ENCODE measurements at regions not wholly inside any gene's neighbourhood (a gene's known extent, or its start where the extent isn't known, plus 50 kb on each side); places are given as distances from the start of the nearest gene placed in this dataset.

DNA sequence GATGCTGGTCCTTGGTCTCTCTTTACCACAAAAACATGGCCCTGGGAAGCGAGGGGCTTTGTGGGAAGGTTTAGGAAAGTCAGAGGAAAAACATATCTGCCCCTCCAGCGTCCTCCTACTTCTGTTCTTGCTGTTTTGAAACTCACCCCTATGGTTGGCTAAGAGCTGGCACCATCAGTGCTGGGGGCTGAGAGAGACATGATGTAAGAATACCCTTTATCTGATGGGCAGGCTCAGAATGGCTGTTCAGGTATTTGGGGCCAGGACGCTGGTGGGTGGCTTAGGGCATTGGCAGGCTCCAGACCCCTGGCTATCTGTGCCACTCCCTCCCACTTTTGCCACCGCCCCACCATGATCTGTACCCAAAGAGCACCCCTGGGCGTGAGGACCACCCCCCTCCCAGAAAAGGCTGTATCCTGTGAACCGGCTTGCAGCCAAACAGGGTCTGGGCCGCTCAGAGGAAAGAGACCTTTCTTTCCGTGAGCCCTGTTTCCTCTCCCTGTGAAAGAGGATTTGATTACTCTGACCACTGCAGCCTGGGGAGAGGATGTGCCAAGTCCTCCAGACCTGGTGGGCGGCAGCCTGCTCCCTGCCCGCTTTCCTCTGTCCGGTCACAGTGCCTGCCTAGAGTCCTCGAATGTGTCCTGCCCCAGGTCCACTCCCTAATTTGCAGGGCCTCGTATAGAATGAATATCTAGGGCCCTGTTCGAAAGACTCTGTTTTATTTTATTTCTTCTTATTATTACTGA is 61.3 kb upstream of the SLC6A6 start:
- no peak overlapping the region for H3K27ac ChIP-seq
- H3K4me1 ChIP-seq (replicated peaks in 1 of 2), result peaks cover 6 to 21% of the 10 kb centered on the region in 2 donors
- no peak overlapping the region for H3K4me3 ChIP-seq
- WGBS, 10 experiments, result 30 to 100% (median 68%) methylated on average over 1 to 10 of the region's 14 CpGs; no CpG with 5 or more reads in 2 of the 10 experiments
- in situ Hi-C loops (cut with MboI; ENCODE audit: low pct_unique_long_range_greater_than_20kb in 2 of 9, low sequenced_read_pairs in 9 of 9, unreplicated experiment in 9 of 9), result no loop called here
- no peak for ATAC-seq (replicated peaks in 6 of 8)

DNA sequence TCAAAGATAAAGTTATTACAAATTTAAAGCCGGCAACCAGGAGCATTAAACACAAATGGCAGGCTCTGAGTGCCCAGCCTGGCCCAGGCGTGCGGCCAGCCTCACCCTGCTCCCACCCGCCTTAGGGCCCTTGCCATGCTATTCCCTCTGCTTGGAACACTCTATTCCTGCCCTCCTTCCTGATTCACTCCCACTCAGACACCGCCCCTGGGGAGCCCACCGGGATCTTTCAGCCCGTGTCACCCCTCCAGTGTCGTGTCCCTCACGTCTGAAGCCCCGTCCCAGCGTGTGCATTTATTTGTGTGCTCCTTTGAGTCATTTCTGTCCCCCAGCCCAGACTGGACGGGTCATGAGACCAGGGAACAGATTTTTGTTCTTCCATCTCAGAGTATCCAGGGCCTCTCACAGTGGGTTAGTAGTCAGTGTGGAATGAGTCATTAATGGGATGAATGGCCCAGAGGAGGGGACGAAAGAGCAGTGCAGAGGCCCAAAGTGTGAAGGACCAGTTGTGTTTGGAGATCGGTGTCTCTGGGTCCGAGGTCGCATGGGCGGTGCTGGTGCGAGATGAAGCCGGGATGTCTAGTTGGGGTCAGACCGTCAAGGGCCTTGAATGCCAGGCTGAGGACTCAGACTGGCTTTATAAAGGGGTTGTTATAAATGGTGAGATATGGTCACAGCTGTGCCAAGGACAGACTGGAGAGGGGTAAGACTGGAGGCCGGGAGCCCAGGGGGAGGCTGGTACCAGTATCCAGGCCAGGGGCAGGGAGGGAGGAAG is 58.9 kb upstream of the SLC6A6 start:
- ATAC-seq (replicated peaks in 6 of 8), result peak in 5 of 8 experiments; percentile 57 to 80 (median 63)
- WGBS, 10 experiments, result 20 to 100% (median 80%) methylated on average over 1 to 4 of the region's 21 CpGs; no CpG with 5 or more reads in 5 of the 10 experiments
- H3K4me1 ChIP-seq (replicated peaks in 1 of 2), result peaks cover 6 to 26% of the 10 kb centered on the region in 2 donors
- no peak overlapping the region for H3K27ac ChIP-seq
- in situ Hi-C loops (cut with MboI; ENCODE audit: low pct_unique_long_range_greater_than_20kb in 2 of 9, low sequenced_read_pairs in 9 of 9, unreplicated experiment in 9 of 9), result no loop called here
- H3K4me3 ChIP-seq, result no peak overlapping the region

DNA sequence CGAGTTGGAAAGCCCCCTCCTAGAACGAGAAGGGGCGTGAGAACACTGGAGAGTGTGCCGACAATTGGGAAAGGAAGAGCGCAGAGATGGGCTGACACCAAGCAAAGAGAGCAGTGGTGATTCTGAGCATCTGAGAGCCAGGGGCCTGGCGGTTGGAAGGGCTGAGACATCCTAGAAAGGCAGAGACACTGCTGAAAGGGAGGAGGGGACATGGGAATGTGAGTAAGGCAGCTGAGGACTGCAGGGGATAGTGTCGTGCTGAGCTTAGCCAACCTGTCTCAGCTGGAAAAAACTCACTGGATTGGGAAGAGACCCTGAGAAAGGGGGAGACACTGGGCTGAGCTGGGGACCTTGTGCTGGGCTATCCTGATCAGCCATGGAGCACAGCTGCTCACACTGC is 58.1 kb upstream of the SLC6A6 start:
- H3K4me3 ChIP-seq, result no peak overlapping the region
- no peak overlapping the region for H3K27ac ChIP-seq
- WGBS, 10 experiments, result 20 to 86% (median 60%) methylated on average over 1 to 6 of the region's 7 CpGs; no CpG with 5 or more reads in 3 of the 10 experiments
- in situ Hi-C loops (cut with MboI; ENCODE audit: low pct_unique_long_range_greater_than_20kb in 2 of 9, low sequenced_read_pairs in 9 of 9, unreplicated experiment in 9 of 9), result no loop called here
- peak in 5 of 8 experiments; percentile 56 to 83 (median 66) for ATAC-seq (replicated peaks in 6 of 8)
- peaks cover 6 to 26% of the 10 kb centered on the region in 2 donors for H3K4me1 ChIP-seq (replicated peaks in 1 of 2)

DNA sequence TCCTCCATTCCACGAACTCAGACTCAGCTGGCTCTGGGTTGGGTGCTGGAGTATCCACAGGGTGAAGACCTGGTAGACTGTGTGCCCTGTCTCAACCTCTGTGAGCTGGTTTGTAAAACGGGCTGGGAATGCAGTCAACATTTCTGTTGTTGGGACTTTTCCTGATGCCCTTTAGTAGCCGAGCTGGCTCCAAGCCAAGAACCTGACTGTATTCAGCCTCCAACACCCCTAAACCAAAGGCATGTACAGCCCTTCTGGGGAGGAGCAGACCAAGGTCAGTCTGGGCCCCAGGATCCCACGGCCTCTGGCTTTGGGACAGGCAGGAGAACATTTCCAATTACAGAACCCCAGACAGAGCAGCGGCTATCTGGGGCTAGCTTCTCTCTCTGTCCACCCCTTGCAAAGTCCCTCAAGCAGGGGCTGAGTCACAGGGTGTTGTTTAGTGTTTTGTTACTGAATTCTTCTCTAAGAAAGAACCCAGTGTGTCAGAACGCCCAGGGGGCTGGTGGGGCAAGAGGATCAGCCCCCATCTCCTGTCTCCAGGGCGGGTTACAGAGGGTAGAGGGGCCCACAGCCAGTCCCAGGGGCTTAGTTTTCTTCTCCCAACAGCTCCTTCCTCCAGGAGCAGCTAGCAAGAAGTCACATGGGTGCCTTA is 56.8 kb upstream of the SLC6A6 start:
- no peak overlapping the region for H3K27ac ChIP-seq
- no peak overlapping the region for H3K4me3 ChIP-seq
- ATAC-seq (replicated peaks in 6 of 8), result peak in 6 of 8 experiments; percentile 6 to 94 (median 20)
- peaks cover 6 to 26% of the 10 kb centered on the region in 2 donors for H3K4me1 ChIP-seq (replicated peaks in 1 of 2)
- in situ Hi-C loops (cut with MboI; ENCODE audit: low pct_unique_long_range_greater_than_20kb in 2 of 9, low sequenced_read_pairs in 9 of 9, unreplicated experiment in 9 of 9), result no loop called here
- 56 to 100% (median 67%) methylated on average over 1 to 2 of the region's 7 CpGs; no CpG with 5 or more reads in 5 of the 10 experiments for WGBS, 10 experiments

DNA sequence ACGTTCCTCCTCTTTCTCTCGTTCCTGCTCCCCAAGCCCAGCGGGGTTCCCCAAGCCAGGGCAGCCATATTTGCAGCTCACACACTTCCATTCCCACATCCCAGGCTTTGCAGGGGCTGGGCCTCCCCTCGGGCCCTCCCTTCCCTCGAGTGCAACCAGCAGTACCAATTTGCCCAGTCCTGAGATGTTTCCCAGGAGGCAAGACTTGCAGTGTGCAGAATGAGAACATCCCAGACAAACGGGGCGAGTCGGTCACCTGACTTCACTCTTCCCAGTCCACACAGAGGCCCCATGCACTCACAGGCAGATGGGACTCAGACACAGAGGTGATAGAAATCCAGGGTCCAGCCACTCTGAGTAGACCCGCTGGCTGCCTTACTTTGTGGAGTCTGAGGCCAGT is 56.2 kb upstream of the SLC6A6 start:
- in situ Hi-C loops (cut with MboI; ENCODE audit: low pct_unique_long_range_greater_than_20kb in 2 of 9, low sequenced_read_pairs in 9 of 9, unreplicated experiment in 9 of 9), result no loop called here
- no peak overlapping the region for H3K27ac ChIP-seq

DNA sequence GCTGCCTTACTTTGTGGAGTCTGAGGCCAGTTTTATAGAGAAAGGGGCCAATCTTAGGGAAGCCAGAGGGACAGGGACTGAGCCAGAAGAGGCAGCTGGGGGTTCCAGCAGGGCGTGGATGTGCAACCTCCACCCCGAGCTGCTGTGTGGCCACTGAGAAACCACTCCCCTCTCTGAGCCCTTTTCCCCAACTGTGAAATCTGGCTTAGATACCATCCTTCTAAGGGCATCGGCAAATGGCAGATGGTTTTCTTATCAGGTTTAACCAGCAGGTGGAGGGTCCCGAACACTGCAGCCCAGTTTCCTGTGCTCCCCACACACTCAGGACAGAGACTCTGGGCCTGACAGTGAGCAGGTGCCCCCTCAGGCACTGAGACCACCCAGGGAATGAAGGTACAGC is 55.8 kb upstream of the SLC6A6 start:
- H3K4me3 ChIP-seq, result no peak overlapping the region
- no peak overlapping the region for H3K27ac ChIP-seq
- peaks cover 13 to 30% of the 10 kb centered on the region in 2 donors for H3K4me1 ChIP-seq (replicated peaks in 1 of 2)
- in situ Hi-C loops (cut with MboI; ENCODE audit: low pct_unique_long_range_greater_than_20kb in 2 of 9, low sequenced_read_pairs in 9 of 9, unreplicated experiment in 9 of 9), result no loop called here
- 20 to 100% (median 87%) methylated on average over 1 to 2 of the region's 4 CpGs; no CpG with 5 or more reads in 6 of the 10 experiments for WGBS, 10 experiments
- no peak for ATAC-seq (replicated peaks in 6 of 8)

More for the DNA sequence above, 56.2 kb upstream of the SLC6A6 start:
- H3K4me3 ChIP-seq, result no peak overlapping the region
- 40 to 100% (median 80%) methylated on average over 1 to 5 of the region's 9 CpGs; no CpG with 5 or more reads in 4 of the 10 experiments for WGBS, 10 experiments
- ATAC-seq (replicated peaks in 6 of 8), result peak in 7 of 8 experiments; percentile 27 to 74 (median 56)
- H3K4me1 ChIP-seq (replicated peaks in 1 of 2), result peaks cover 8 to 26% of the 10 kb centered on the region in 2 donors

DNA sequence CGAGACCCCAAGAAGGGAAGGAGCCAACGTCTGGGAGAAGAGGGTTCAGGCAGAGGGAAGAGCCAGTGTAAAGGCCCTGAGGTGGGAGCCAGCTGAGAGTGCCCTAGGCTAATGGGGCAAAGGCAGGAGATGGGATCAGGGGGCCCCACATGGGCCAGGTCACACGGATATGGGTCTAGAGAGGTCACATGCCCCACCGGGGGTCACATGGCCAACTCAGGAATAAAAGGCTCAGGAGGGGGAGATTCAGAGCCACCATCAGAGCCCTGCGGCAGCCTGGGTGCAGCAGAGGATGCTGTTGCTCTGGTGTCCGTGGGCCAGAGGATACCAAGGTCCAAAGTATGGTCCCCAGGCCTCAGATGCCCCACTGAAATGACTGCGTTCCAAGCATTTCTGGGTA is 55.3 kb upstream of the SLC6A6 start:
- no peak for ATAC-seq (replicated peaks in 6 of 8)
- 72 to 100% (median 86%) methylated on average over 1 to 2 of the region's 7 CpGs; no CpG with 5 or more reads in 6 of the 10 experiments for WGBS, 10 experiments
- no peak overlapping the region for H3K4me3 ChIP-seq
- no peak overlapping the region for H3K27ac ChIP-seq
- peaks cover 13 to 30% of the 10 kb centered on the region in 2 donors for H3K4me1 ChIP-seq (replicated peaks in 1 of 2)
- in situ Hi-C loops (cut with MboI; ENCODE audit: low pct_unique_long_range_greater_than_20kb in 2 of 9, low sequenced_read_pairs in 9 of 9, unreplicated experiment in 9 of 9), result no loop called here

DNA sequence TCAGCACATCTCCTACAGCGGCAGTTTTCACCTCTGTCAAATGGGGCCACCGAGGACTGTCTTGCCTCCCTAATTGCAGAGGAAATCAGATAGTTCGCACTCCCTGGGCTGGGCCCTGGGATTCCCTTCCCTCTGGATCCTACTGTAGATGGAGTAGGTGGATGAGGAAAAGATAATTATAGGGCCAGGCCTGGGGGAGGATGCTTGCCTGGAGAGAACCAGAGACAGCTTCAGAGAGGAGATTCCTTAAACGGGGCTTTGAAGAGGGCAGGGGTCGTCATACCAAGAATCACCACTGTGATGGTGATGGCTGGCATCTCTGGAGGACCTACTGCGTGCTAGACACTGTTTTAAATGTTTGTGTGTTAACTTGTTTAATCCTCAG is 50.8 kb upstream of the SLC6A6 start:
- WGBS, 10 experiments, result 40 to 100% (median 62%) methylated on average over 1 to 5 of the region's 6 CpGs; no CpG with 5 or more reads in 5 of the 10 experiments
- ATAC-seq (replicated peaks in 6 of 8), result peak in 1 of 8 experiments; percentile 6

DNA sequence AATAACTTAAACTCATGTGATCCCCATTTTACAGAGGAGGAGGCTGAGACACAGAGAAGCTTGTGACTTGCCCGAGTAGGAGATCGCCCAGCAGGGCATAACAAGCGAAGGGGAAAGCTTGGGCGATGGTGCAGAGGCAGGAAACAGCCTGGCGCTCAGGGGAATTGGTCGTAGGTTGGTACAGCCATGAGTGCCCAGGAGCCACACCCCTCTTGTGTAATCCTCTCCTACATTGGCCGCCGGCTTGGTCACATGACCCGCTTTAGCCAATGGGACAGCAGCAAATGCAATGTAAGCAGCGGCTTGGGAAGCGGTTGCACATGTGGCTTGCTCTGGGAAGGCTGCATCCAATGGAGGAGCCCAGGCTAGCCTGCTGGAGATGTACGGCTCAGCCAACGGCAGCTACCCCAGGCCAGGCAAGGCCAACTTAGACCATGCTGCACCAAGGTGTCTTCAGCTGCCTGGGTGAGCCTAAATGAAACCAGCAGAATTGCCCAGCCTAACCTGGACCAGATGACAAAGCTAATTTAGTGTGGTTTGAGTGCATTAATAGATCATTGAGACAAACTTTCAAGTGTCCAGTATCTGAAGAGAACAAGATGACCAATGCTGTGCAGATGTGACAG is 50.3 kb upstream of the SLC6A6 start:
- WGBS, 10 experiments, result 65 to 100% (median 82%) methylated on average over 1 to 7 of the region's 13 CpGs; no CpG with 5 or more reads in 4 of the 10 experiments
- H3K4me3 ChIP-seq, result no peak overlapping the region
- H3K27ac ChIP-seq, result peak overlapping the region in 1 of 2 donors; percentile 43
- in situ Hi-C loops (cut with MboI; ENCODE audit: low pct_unique_long_range_greater_than_20kb in 2 of 9, low sequenced_read_pairs in 9 of 9, unreplicated experiment in 9 of 9), result no loop called here
- peaks cover 4 to 7% of the 10 kb centered on the region in 2 donors for H3K4me1 ChIP-seq (replicated peaks in 1 of 2)
- peak in 4 of 8 experiments; percentile 39 to 75 (median 58) for ATAC-seq (replicated peaks in 6 of 8)

More for the DNA sequence above, 50.8 kb upstream of the SLC6A6 start:
- in situ Hi-C loops (cut with MboI; ENCODE audit: low pct_unique_long_range_greater_than_20kb in 2 of 9, low sequenced_read_pairs in 9 of 9, unreplicated experiment in 9 of 9), result no loop called here
- Histone ChIP-seq H3K4me3 (no peak overlapping the region), H3K27ac (peak overlapping the region in 1 of 2 donors; percentile 43), H3K4me1 (replicated peaks in 1 of 2) (peaks cover 5 to 7% of the 10 kb centered on the region in 2 donors)

Measured in motor neuron (in vitro differentiated cells).